GM12891 (cell line): ENCODE measurements at regions not wholly inside any gene's neighbourhood (a gene's known extent, or its start where the extent isn't known, plus 50 kb on each side); places are given as distances from the start of the nearest gene placed in this dataset.

Experiments
- DNase-seq: peaks from one replicate; pipeline ENCODE4 v3.0.0; 2011; ENCODE audit warnings: low spot score; ENCODE audit not compliant: insufficient read length
- FAIRE-seq: peaks from 2 replicates; lab custom pipeline; 2011; peaks lifted over from hg19 to GRCh38; lab: Jason Lieb, UNC
- PAX5 ChIP-seq: IDR thresholded peaks from 2 replicates; pipeline ENCODE4 v1.6.1; 2011; ENCODE audit warnings: low read length, moderate library complexity, mild to moderate bottlenecking; ENCODE audit not compliant: insufficient read depth, severe bottlenecking
- POLR2A ChIP-seq: IDR thresholded peaks from 2 replicates; pipeline ENCODE4 v1.6.1; 2011; ENCODE audit warnings: low read depth, low read length, control low read depth
- POLR2AphosphoS5 ChIP-seq: IDR thresholded peaks from 2 replicates; pipeline ENCODE4 v1.6.1; 2011; ENCODE audit warnings: low read depth, low read length, control low read depth
- POU2F2 ChIP-seq: IDR thresholded peaks from 2 replicates; pipeline ENCODE4 v1.6.1; 2011; ENCODE audit warnings: low read depth, mild to moderate bottlenecking, control low read depth, low read length, moderate library complexity
- SPI1 ChIP-seq: IDR thresholded peaks from 2 replicates; pipeline ENCODE4 v1.6.1; 2011; ENCODE audit warnings: low read depth, low read length, control low read depth
- TAF1 ChIP-seq: IDR thresholded peaks from 2 replicates; pipeline ENCODE4 v1.6.1; 2011; ENCODE audit warnings: low read depth, low read length, control low read depth

- FAIRE-seq (no peak), DNase-seq (no peak)
- TF ChIP-seq POLR2AphosphoS5: no peak
- TF ChIP-seq POLR2A: no peak
- TF ChIP-seq SPI1: no peak
- no peak for TF ChIP-seq TAF1
- TF ChIP-seq POU2F2: no peak
- TF ChIP-seq PAX5: no peak
Observed at GRCh38 chr16:60905811-60906210, 1130.4 kb downstream of the CDH8 start.

DNA sequence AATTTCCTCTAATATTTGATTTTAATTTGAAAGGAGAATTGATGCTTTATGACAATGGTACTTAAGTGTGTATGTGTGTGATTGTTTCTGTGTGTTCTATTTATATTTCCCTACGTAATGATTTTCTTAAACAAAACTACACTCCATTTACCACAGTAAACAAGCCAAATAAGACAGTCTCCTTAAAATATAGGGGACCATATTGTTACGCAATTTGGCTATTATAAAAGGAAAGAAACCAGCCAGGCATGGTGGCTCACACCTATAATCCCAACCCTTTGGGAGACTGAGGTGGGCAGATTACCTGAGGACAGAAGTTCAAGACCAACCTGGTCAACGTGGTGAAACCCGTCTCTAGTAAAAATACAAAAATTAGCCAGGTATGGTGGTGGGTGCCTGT lies 1134.1 kb downstream of the CDH8 start:
- no peak for TF ChIP-seq POLR2A
- TF ChIP-seq TAF1: no peak
- TF ChIP-seq POLR2AphosphoS5: no peak
- no peak for TF ChIP-seq PAX5
- TF ChIP-seq POU2F2: no peak
- TF ChIP-seq SPI1: no peak
- no peak for FAIRE-seq
- no peak for DNase-seq

DNA sequence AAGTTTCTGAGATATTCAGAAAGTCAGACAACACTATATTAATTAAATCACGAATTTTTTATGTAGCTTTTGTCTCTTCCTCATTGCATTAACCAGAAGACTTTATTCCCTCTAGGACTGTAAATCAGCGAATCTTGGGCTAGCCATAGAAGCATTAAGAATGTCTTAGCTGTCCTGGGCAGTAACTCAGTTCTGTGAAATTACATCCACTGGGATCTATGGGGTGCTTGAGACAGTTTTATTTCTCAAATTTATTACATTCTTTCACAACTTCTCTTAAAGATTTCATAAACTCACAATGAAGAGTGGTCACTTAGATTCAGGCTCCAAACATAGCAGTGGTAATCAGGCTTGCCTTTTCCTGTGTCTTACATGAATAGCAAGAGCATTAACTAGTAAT lies 1153.4 kb downstream of the CDH8 start:
- FAIRE-seq (no peak), DNase-seq (no peak)
- no peak for TF ChIP-seq TAF1
- TF ChIP-seq SPI1: no peak
- no peak for TF ChIP-seq POLR2A
- no peak for TF ChIP-seq PAX5
- TF ChIP-seq POU2F2: no peak
- TF ChIP-seq POLR2AphosphoS5: no peak

GRCh38 chr16:60852635-60853034 lies 1183.6 kb downstream of the CDH8 start:
- no peak for DNase-seq
- no peak for FAIRE-seq

DNA sequence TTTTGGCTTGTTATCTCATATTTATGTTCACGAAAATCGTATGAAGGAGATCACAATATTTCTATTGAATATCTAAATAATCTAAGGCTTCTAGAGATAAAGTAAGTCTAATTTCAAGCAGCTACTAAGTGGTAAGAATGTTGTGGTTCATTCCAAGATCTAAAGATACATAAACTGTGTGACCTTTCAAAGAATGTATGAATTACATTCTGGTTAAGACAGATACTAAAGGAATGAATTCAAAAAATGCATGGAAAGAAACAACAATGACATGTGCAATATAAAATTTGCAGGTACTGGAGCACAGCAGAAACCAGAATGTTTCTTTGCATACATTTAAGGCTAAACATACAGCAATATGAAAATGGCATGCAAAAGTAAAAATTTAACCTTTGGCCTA lies 1214.6 kb downstream of the CDH8 start:
- FAIRE-seq (no peak), DNase-seq (no peak)
- no peak for TF ChIP-seq TAF1
- TF ChIP-seq PAX5: no peak
- TF ChIP-seq POLR2AphosphoS5: no peak
- no peak for TF ChIP-seq SPI1
- TF ChIP-seq POLR2A: no peak
- no peak for TF ChIP-seq POU2F2

More at GRCh38 chr16:60852635-60853034, 1183.6 kb downstream of the CDH8 start:
- TF ChIP-seq POLR2A (no peak), SPI1 (no peak), POLR2AphosphoS5 (no peak), TAF1 (no peak), POU2F2 (no peak), PAX5 (no peak)

GRCh38 chr16:60820361-60820760 lies 1215.9 kb downstream of the CDH8 start:
- FAIRE-seq: no peak
- DNase-seq: no peak
- no peak for TF ChIP-seq TAF1
- TF ChIP-seq SPI1: no peak
- no peak for TF ChIP-seq PAX5
- TF ChIP-seq POLR2AphosphoS5: no peak
- TF ChIP-seq POLR2A: no peak
- no peak for TF ChIP-seq POU2F2

DNA sequence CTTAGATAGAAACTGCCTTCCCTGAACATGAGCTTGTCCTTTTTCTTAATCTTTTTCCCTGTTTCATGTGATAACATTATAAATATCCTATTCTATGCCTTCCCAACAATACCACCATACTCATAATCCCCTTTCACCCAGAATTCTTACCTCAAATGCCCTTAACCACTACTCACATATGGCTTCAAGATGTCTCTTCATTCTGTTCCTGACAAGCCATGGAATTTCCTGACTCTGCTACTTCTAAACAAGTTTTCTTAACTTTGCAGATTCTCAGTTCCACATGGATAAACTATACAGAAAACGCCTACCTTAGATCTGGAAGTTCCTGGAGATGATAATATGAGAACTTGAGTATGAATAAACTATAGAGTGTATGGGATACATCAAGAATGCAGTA lies 1217.8 kb downstream of the CDH8 start:
- FAIRE-seq (no peak), DNase-seq (no peak)
- TF ChIP-seq POLR2AphosphoS5 (no peak), PAX5 (no peak), SPI1 (no peak), POU2F2 (no peak), TAF1 (no peak), POLR2A (no peak)

DNA sequence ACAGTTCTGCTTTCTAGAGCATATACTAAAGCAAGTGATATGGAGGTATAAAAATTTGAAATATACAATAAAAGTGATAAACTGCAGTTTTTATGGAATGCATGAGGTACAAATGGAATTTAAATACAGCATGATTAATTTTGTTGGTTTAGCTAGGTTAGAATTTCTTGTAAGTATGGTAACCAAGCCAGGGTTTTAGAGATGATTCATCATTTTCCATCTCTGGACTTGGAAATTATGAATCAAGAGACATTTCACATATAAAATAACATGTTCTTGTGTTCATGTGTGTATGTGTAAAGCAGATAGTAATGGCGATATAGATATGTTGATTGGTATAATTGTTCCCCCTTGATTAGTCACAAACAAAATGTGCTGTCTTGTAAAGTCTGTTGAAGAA lies 1219.8 kb downstream of the CDH8 start:
- no peak for DNase-seq
- no peak for TF ChIP-seq PAX5
- TF ChIP-seq POLR2AphosphoS5: no peak
- TF ChIP-seq POLR2A: no peak
- no peak for TF ChIP-seq SPI1
- TF ChIP-seq POU2F2: no peak
- TF ChIP-seq TAF1: no peak
- no peak for FAIRE-seq

DNA sequence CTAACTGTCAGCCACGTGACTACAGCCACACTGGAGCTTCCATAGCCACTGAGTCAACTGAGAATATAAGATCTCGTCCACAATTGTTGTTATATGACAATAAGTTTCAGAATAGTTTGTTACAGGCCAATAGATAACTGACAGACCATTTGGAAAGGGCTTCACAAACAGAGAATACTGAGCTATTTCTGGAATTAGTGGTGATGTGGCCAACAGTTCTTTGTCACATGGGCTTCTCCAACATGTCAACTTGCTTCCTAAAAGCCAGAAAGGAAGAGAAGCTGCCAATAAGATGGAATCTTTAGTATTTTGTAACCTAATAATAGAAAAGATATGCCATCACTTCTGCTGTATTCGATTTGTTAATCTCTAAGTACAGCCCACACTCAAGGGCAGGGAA lies 1220.4 kb downstream of the CDH8 start:
- FAIRE-seq (no peak), DNase-seq (no peak)
- TF ChIP-seq POLR2AphosphoS5 (no peak), TAF1 (no peak), POU2F2 (no peak), SPI1 (no peak), PAX5 (no peak), POLR2A (no peak)

DNA sequence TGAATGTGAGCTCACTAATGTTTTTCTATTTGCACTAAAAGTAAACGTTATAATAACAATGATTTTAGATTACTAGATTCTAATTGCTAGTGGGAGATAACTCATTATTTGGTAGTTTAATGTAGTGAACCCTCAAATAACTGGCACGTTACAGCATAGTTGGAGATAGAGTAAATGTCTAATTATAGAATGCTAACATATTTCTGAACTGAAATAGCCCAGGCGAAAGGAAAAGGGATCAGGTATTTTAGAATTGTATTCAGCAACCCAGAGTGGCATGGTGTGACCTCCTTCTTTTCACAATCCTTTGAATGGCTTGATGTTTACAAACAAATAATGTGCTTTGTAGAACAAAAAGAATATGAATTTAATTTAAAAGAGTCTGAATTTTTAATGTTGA lies 1221.2 kb downstream of the CDH8 start:
- no peak for TF ChIP-seq POLR2AphosphoS5
- no peak for TF ChIP-seq PAX5
- no peak for TF ChIP-seq POU2F2
- no peak for FAIRE-seq

More for the DNA sequence above, 1221.2 kb downstream of the CDH8 start:
- no peak for DNase-seq
